ENCODE measurements at regions not wholly inside any gene's neighbourhood (a gene's known extent, or its start where the extent isn't known, plus 50 kb on each side); places are given as distances from the start of the nearest gene placed in this dataset.

DNA sequence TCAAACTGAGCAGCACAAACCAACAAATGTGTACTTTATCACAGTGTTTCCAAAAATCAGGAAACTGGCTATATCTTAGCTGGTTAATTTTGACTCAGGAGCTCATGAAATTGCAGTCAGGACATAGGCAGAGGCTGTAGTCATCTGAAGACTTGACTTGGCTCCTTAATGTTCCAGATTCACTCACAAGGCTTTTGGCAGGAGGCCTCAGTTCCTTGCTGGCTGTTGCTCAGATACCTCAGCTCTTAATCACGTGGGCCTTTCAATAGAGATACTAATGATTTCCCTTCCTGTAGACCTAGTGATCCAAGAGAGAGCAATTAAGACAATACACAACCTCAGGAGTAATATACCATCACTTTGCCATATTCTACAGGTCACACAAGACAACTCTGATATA lies 537.7 kb downstream of the BRINP3 start:
- TF ChIP-seq, protein P1, sequence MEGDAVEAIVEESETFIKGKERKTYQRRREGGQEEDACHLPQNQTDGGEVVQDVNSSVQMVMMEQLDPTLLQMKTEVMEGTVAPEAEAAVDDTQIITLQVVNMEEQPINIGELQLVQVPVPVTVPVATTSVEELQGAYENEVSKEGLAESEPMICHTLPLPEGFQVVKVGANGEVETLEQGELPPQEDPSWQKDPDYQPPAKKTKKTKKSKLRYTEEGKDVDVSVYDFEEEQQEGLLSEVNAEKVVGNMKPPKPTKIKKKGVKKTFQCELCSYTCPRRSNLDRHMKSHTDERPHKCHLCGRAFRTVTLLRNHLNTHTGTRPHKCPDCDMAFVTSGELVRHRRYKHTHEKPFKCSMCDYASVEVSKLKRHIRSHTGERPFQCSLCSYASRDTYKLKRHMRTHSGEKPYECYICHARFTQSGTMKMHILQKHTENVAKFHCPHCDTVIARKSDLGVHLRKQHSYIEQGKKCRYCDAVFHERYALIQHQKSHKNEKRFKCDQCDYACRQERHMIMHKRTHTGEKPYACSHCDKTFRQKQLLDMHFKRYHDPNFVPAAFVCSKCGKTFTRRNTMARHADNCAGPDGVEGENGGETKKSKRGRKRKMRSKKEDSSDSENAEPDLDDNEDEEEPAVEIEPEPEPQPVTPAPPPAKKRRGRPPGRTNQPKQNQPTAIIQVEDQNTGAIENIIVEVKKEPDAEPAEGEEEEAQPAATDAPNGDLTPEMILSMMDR (conservative IDR thresholded peaks at IDR 0.05; ENCODE audit: low read depth in 2 of 2), result no peak
- TF ChIP-seq POLR2AphosphoS5 (IDR thresholded peaks at IDR 0.05; ENCODE audit: low read depth) (no peak), EZH2 (IDR thresholded peaks at IDR 0.05; ENCODE audit: low read depth, unreplicated experiment) (no peak), ZNF331 (CRISPR knock-in tag; IDR thresholded peaks at IDR 0.05; ENCODE audit: low read depth) (no peak), CREB1 (CRISPR knock-in tag; IDR thresholded peaks at IDR 0.05; ENCODE audit: low read depth) (no peak), EZH2phosphoT487 (IDR thresholded peaks at IDR 0.05; ENCODE audit: unreplicated experiment) (no peak), STAT1 (IDR thresholded peaks at IDR 0.05; ENCODE audit: unreplicated experiment) (no peak), NANOG (IDR thresholded peaks at IDR 0.05; ENCODE audit: borderline replicate concordance) (no peak), JUNB (IDR thresholded peaks at IDR 0.05; ENCODE audit: unreplicated experiment) (no peak), ZNF114 (CRISPR knock-in tag; IDR thresholded peaks at IDR 0.05) (no peak)
- TF ChIP-seq, protein P2, sequence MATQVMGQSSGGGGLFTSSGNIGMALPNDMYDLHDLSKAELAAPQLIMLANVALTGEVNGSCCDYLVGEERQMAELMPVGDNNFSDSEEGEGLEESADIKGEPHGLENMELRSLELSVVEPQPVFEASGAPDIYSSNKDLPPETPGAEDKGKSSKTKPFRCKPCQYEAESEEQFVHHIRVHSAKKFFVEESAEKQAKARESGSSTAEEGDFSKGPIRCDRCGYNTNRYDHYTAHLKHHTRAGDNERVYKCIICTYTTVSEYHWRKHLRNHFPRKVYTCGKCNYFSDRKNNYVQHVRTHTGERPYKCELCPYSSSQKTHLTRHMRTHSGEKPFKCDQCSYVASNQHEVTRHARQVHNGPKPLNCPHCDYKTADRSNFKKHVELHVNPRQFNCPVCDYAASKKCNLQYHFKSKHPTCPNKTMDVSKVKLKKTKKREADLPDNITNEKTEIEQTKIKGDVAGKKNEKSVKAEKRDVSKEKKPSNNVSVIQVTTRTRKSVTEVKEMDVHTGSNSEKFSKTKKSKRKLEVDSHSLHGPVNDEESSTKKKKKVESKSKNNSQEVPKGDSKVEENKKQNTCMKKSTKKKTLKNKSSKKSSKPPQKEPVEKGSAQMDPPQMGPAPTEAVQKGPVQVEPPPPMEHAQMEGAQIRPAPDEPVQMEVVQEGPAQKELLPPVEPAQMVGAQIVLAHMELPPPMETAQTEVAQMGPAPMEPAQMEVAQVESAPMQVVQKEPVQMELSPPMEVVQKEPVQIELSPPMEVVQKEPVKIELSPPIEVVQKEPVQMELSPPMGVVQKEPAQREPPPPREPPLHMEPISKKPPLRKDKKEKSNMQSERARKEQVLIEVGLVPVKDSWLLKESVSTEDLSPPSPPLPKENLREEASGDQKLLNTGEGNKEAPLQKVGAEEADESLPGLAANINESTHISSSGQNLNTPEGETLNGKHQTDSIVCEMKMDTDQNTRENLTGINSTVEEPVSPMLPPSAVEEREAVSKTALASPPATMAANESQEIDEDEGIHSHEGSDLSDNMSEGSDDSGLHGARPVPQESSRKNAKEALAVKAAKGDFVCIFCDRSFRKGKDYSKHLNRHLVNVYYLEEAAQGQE (IDR thresholded peaks at IDR 0.05; ENCODE audit: unreplicated experiment), result no peak
- TF ChIP-seq, protein P3, sequence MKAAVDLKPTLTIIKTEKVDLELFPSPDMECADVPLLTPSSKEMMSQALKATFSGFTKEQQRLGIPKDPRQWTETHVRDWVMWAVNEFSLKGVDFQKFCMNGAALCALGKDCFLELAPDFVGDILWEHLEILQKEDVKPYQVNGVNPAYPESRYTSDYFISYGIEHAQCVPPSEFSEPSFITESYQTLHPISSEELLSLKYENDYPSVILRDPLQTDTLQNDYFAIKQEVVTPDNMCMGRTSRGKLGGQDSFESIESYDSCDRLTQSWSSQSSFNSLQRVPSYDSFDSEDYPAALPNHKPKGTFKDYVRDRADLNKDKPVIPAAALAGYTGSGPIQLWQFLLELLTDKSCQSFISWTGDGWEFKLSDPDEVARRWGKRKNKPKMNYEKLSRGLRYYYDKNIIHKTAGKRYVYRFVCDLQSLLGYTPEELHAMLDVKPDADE (IDR thresholded peaks at IDR 0.05), result no peak
- TF ChIP-seq, protein P4, sequence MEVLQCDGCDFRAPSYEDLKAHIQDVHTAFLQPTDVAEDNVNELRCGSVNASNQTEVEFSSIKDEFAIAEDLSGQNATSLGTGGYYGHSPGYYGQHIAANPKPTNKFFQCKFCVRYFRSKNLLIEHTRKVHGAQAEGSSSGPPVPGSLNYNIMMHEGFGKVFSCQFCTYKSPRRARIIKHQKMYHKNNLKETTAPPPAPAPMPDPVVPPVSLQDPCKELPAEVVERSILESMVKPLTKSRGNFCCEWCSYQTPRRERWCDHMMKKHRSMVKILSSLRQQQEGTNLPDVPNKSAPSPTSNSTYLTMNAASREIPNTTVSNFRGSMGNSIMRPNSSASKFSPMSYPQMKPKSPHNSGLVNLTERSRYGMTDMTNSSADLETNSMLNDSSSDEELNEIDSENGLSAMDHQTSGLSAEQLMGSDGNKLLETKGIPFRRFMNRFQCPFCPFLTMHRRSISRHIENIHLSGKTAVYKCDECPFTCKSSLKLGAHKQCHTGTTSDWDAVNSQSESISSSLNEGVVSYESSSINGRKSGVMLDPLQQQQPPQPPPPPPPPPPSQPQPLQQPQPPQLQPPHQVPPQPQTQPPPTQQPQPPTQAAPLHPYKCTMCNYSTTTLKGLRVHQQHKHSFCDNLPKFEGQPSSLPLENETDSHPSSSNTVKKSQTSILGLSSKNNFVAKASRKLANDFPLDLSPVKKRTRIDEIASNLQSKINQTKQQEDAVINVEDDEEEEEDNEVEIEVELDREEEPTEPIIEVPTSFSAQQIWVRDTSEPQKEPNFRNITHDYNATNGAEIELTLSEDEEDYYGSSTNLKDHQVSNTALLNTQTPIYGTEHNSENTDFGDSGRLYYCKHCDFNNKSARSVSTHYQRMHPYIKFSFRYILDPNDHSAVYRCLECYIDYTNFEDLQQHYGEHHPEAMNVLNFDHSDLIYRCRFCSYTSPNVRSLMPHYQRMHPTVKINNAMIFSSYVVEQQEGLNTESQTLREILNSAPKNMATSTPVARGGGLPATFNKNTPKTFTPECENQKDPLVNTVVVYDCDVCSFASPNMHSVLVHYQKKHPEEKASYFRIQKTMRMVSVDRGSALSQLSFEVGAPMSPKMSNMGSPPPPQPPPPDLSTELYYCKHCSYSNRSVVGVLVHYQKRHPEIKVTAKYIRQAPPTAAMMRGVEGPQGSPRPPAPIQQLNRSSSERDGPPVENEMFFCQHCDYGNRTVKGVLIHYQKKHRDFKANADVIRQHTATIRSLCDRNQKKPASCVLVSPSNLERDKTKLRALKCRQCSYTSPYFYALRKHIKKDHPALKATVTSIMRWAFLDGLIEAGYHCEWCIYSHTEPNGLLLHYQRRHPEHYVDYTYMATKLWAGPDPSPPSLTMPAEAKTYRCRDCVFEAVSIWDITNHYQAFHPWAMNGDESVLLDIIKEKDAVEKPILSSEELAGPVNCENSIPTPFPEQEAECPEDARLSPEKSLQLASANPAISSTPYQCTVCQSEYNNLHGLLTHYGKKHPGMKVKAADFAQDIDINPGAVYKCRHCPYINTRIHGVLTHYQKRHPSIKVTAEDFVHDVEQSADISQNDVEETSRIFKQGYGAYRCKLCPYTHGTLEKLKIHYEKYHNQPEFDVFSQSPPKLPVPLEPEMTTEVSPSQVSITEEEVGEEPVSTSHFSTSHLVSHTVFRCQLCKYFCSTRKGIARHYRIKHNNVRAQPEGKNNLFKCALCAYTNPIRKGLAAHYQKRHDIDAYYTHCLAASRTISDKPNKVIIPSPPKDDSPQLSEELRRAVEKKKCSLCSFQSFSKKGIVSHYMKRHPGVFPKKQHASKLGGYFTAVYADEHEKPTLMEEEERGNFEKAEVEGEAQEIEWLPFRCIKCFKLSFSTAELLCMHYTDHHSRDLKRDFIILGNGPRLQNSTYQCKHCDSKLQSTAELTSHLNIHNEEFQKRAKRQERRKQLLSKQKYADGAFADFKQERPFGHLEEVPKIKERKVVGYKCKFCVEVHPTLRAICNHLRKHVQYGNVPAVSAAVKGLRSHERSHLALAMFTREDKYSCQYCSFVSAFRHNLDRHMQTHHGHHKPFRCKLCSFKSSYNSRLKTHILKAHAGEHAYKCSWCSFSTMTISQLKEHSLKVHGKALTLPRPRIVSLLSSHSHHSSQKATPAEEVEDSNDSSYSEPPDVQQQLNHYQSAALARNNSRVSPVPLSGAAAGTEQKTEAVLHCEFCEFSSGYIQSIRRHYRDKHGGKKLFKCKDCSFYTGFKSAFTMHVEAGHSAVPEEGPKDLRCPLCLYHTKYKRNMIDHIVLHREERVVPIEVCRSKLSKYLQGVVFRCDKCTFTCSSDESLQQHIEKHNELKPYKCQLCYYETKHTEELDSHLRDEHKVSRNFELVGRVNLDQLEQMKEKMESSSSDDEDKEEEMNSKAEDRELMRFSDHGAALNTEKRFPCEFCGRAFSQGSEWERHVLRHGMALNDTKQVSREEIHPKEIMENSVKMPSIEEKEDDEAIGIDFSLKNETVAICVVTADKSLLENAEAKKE (CRISPR knock-in tag; IDR thresholded peaks at IDR 0.05), result no peak

All from GM23338 (cell line).